ENCODE measurements at regions not wholly inside any gene's neighbourhood (a gene's known extent, or its start where the extent isn't known, plus 50 kb on each side); places are given as distances from the start of the nearest gene placed in this dataset.

- no peak for DNase-seq (ENCODE audit: low read depth)
- H3K4me3 ChIP-seq (ENCODE audit: control insufficient read depth, low read depth, low read length), result no peak overlapping the region
- no peak for TF ChIP-seq CTCF (IDR thresholded peaks at IDR 0.05; ENCODE audit: control insufficient read depth, insufficient read depth, low read depth, low read length, missing control alignments)
These were observed 319.5 kb upstream of the CHAC2 start for GRCh38 chr2:53448086-53448485.

GRCh38 chr2:53445383-53446070, 322.1 kb upstream of the CHAC2 start:
- no peak for TF ChIP-seq CTCF (IDR thresholded peaks at IDR 0.05; ENCODE audit: control insufficient read depth, insufficient read depth, low read depth, low read length, missing control alignments)
- H3K4me3 ChIP-seq (ENCODE audit: control insufficient read depth, low read depth, low read length), result no peak overlapping the region
- peak; percentile 17 for DNase-seq (ENCODE audit: low read depth)

- no peak overlapping the region for H3K4me3 ChIP-seq (ENCODE audit: control insufficient read depth, low read depth, low read length)
- no peak for TF ChIP-seq CTCF (IDR thresholded peaks at IDR 0.05; ENCODE audit: control insufficient read depth, insufficient read depth, low read depth, low read length, missing control alignments)
- DNase-seq (ENCODE audit: low read depth), result no peak
These were observed 324.8 kb upstream of the CHAC2 start for GRCh38 chr2:53442783-53443182.

DNA sequence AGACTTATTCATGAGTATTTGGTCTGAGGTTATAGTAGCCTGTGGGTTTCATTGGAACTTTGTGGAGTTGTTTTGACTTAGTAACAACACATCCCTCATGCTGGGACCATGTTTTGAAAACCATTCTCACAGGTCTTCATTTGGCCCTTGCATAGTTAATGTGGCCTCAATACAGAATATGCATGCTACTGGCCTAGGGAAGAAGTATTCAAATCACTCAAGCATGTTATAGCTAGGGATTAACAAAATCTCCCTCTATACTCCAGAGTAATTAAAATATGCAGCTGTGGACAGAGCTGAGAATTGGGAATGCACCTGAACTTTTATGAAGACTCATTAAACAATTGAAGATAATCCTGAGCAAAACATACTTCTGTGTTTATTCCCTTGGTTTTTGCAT, 325.5 kb upstream of the CHAC2 start:
- no peak overlapping the region for H3K4me3 ChIP-seq (ENCODE audit: control insufficient read depth, low read depth, low read length)
- no peak for DNase-seq (ENCODE audit: low read depth)
- TF ChIP-seq CTCF (IDR thresholded peaks at IDR 0.05; ENCODE audit: control insufficient read depth, insufficient read depth, low read depth, low read length, missing control alignments), result no peak

DNA sequence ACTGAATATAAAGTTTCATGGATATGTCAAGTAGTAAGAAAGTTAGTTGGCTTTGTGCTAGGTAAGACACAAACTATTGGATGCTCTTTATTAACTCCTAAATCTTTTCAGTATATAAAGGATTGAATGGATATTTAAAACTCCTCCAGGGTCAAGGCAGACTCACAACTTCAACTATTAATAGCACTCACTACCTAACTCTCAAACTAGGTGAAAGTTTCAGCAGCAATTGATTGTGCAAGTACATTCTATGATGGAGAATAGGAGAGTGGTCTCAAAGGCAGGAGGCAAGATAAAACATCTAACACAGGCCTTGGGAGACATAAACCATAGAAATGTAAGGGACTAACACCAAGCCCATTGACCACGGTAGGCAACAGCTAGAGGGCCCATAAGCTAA, 328.9 kb upstream of the CHAC2 start:
- no peak overlapping the region for H3K4me3 ChIP-seq (ENCODE audit: control insufficient read depth, low read depth, low read length)
- TF ChIP-seq CTCF (IDR thresholded peaks at IDR 0.05; ENCODE audit: control insufficient read depth, insufficient read depth, low read depth, low read length, missing control alignments), result no peak
- DNase-seq (ENCODE audit: low read depth), result no peak

DNA sequence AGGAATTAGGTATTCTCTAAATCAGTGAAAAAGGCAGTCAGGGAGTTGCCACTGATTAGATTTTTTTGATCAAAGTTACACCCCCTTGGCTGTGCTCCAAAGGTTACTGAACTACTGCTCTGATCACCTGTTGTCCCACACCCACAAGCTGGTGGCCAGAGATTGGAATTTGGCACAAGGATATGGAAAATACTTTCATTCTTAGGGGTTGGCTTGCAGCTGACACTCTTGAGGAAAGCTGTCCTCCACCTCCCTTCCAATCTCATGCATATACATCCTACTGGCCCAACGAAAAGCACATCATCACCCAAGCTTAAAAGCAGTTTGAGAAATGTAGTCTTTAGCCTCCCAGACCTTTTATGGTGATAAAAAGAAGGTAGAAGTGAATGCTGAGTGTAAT, 329.5 kb upstream of the CHAC2 start:
- DNase-seq (ENCODE audit: low read depth), result no peak
- no peak for TF ChIP-seq CTCF (IDR thresholded peaks at IDR 0.05; ENCODE audit: control insufficient read depth, insufficient read depth, low read depth, low read length, missing control alignments)

More for the DNA sequence above, 329.5 kb upstream of the CHAC2 start:
- no peak overlapping the region for H3K4me3 ChIP-seq (ENCODE audit: control insufficient read depth, low read depth, low read length)
